Heart left ventricle (tissue), 16 donors: ENCODE measurements at regions not wholly inside any gene's neighbourhood (a gene's known extent, or its start where the extent isn't known, plus 50 kb on each side); places are given as distances from the start of the nearest gene placed in this dataset.

Experiments used
- ATAC-seq, 4 donors: fragments of 200-7000 bp; cut with Tn5 transposase; one replicate each; pipeline ENCODE4 v1.9.1; 2020 to 2022; ENCODE audit warnings: moderate library complexity in 4 of 4, mild to moderate bottlenecking in 3 of 4, moderate number of reproducible peaks in 1 of 4
- DNase-seq, 5 donors: peaks; one replicate each; pipeline ENCODE4 v3.0.0-alpha.2; 2020
- H3K27ac ChIP-seq, 12 donors: fragments of 200-600 bp; sonication (generic) in 4 of 12; one replicate each; pipeline versions ENCODE4 v1.5.0 to v1.8.0; 2016 to 2022; ENCODE audit warnings: mild to moderate bottlenecking in 2 of 12
- H3K27me3 ChIP-seq, 9 donors: fragments of 200-600 bp; sonication (generic) in 2 of 9; one replicate each; pipeline versions ENCODE4 v1.5.1 to v1.8.0; 2016 to 2022; ENCODE audit warnings: mild to moderate bottlenecking in 3 of 9
- H3K36me3 ChIP-seq, 9 donors: fragments of 200-600 bp; sonication (generic) in 2 of 9; one replicate each; pipeline versions ENCODE4 v1.5.0 to v1.8.0; 2018 to 2022; ENCODE audit warnings: mild to moderate bottlenecking in 2 of 9
- H3K4me1 ChIP-seq, 12 donors: fragments of 200-600 bp; sonication (generic) in 4 of 12; one replicate each; pipeline versions ENCODE4 v1.5.0 to v1.8.0; 2016 to 2022; ENCODE audit warnings: mild to moderate bottlenecking in 3 of 12
- H3K4me3 ChIP-seq, 12 donors: fragments of 200-600 bp; sonication (generic) in 4 of 12; one replicate each; pipeline versions ENCODE4 v1.5.0 to v1.8.0; 2017 to 2022; ENCODE audit warnings: mild to moderate bottlenecking in 9 of 12, moderate library complexity in 4 of 12
- H3K9me3 ChIP-seq, 12 donors: fragments of 200-600 bp; sonication (generic) in 4 of 12; one replicate each; pipeline versions ENCODE4 v1.5.0 to v1.8.0; 2016 to 2022; ENCODE audit warnings: mild to moderate bottlenecking in 1 of 12
- POLR2A ChIP-seq, 2 donors: fragments of 450-650 bp; IDR thresholded peaks; one replicate each; pipeline ENCODE4 v1.6.1; 2017; ENCODE audit warnings: antibody characterized with exemption in 2 of 2, mild to moderate bottlenecking in 2 of 2, moderate library complexity in 2 of 2
- WGBS, 4 donors: extraction: QIAGEN DNeasy Blood & Tissue Kit in 2 of 4; methylation state at CpG; one replicate each; pipeline versions ENCODE4 v1.1.5 to v1.1.7; 2013 to 2018; 5-methylcytosine and 5-hydroxymethylcytosine counted together
- intact Hi-C, 10 donors: fragments of 100-400 bp; cut with DNase I; formaldehyde crosslinking; loops; one replicate each; pipeline versions ENCODE4 v1.11.1 to v1.14.2; 2022
- TF ChIP-seq, protein P1 (sequence below), 12 donors: fragments of 200-600 bp; sonication (generic) in 4 of 12; IDR thresholded peaks; one replicate each; pipeline versions ENCODE4 v1.5.0 to v1.8.0; 2018 to 2022; ENCODE audit warnings: antibody characterized with exemption in 12 of 12, mild to moderate bottlenecking in 5 of 12
- donor health status: ischemic (EF 13 %, LVEDD 7.1; RV severe dilation, severe dysfunction).
- donor health status: healthy with polysubstance abuse.
- donor health status: DM: no; HTN: yes; CAD: no.
- donor health status: DM: no; HTN: no; CAD: no.
- donor health status: ischemic (EF 25% LVEDD 6.9; RV normal size, moderate dysfunction).
- donor health status: ischemic (EF 25% LVEDD 5.7; RV mildly dilated, moderate dysfunction).
- donor health status: healthy.
- donor health status: DM: yes; HTN: yes; CAD: no.
- donor health status: ischemic (EF 35%, LVEDD 5.7; RV mildly dilated, moderate dysfunction).
- donor health status: nonischemic (EF 11% LVEDD 7.7; RV severe dilation, severe dysfunction).
- donor health status: DM: yes; HTN: yes; CAD: no.
- donor health status: PGD.
- donor health status: ischemic (EF 29% LVEDD 5.4; RV normal size, mild dysfunction).
- donor health status: nonischemic (EF 23%, LVEDD 6.1; RV moderate dilation, normal function).

DNA sequence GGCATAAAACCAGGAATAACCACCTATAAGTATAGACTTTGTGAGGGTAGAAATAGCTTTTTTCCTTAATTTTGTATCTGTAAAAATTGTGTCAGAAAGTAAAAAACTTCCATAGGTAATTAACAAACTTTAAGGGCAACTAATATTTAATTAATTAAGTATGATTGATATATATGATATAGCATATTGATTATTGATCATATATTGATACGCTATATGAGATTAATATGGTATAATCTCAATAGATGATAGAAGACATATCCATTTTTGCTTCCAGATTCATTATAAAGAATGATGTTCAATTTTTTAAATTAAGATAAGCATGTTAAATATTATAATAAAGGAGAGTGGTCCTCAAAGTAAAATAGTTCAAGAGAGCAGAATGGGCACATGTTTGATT, 99.3 kb upstream of the VAV3 start:
- H3K27me3 ChIP-seq = no peaks in the 10 kb centered on the region
- no peak overlapping the region for H3K4me3 ChIP-seq
- ATAC-seq (no peak), DNase-seq (no peak)
- H3K36me3 ChIP-seq = no peaks in the 10 kb centered on the region
- H3K9me3 ChIP-seq = peaks cover 0 to 19% (median 5%) of the 10 kb centered on the region in 12 donors
- H3K4me1 ChIP-seq = peaks cover 0 to 25% (median 0%) of the 10 kb centered on the region in 12 donors
- intact Hi-C loops = loop anchor here in 1 of 10 donors (2.0 kb wide), 1 partner anchor 15 kb away; no protein-coding TSS in a partner anchor
- WGBS, 4 donors = 48 to 98% (median 97%) methylated on average over 1 of the region's 1 CpG
- TF ChIP-seq, protein P1, sequence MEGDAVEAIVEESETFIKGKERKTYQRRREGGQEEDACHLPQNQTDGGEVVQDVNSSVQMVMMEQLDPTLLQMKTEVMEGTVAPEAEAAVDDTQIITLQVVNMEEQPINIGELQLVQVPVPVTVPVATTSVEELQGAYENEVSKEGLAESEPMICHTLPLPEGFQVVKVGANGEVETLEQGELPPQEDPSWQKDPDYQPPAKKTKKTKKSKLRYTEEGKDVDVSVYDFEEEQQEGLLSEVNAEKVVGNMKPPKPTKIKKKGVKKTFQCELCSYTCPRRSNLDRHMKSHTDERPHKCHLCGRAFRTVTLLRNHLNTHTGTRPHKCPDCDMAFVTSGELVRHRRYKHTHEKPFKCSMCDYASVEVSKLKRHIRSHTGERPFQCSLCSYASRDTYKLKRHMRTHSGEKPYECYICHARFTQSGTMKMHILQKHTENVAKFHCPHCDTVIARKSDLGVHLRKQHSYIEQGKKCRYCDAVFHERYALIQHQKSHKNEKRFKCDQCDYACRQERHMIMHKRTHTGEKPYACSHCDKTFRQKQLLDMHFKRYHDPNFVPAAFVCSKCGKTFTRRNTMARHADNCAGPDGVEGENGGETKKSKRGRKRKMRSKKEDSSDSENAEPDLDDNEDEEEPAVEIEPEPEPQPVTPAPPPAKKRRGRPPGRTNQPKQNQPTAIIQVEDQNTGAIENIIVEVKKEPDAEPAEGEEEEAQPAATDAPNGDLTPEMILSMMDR (IDR thresholded peaks at IDR 0.05) = no peak
- no peak for TF ChIP-seq POLR2A (IDR thresholded peaks at IDR 0.05)
- peak overlapping the region in 1 of 12 donors; percentile 60 for H3K27ac ChIP-seq

DNA sequence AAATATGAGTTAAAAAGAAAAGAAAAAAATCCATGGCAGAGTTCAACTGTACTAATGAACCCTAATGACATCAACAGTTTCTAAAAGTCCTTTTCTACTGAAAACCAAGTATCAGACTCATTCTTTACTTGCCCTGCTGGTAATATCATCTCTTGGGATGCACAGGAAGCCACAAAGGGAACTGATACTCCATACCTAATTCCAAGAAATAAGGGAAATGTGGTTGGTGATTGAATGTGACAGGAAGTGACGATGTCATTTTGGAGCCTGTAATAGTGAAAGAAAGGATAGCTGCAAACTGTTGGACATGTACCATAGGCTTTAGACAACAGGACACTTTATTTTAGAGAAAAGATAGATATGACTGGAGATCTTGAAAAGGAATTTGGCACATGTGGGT, 98.7 kb upstream of the VAV3 start:
- Histone ChIP-seq H3K9me3 (peaks cover 0 to 19% (median 5%) of the 10 kb centered on the region in 12 donors), H3K36me3 (no peaks in the 10 kb centered on the region), H3K27me3 (no peaks in the 10 kb centered on the region), H3K27ac (peak overlapping the region in 1 of 12 donors; percentile 72), H3K4me1 (peaks cover 0 to 25% (median 0%) of the 10 kb centered on the region in 12 donors), H3K4me3 (no peak overlapping the region)
- ATAC-seq = peak in 1 of 4 donors; percentile 59
- TF ChIP-seq, protein P1 (IDR thresholded peaks at IDR 0.05) = no peak
- no peak for TF ChIP-seq POLR2A (IDR thresholded peaks at IDR 0.05)
- intact Hi-C loops = loop anchor here in 1 of 10 donors (2.0 kb wide), 1 partner anchor 15 kb away; no protein-coding TSS in a partner anchor
- WGBS, 4 donors = 36 to 73% (median 71%) methylated on average over 1 of the region's 1 CpG
- DNase-seq = no peak

DNA sequence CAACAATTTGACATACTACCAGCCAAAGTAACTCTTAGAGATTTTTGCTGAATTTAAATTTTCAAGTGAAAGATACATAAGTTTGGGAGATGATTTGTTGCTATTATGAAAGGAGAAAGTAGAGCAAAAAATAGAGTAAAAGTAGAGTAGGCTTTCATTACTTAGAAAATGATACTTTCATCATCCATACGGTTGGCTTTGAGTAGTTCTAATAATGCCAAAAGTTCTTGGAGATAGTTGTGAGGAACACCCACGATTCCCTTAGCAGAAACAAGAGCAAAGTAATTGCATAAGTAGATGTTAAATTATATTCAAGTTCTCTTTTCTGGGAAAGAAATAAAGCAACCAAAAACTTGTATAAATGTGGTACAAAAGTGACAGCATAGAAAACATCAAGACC, 95.0 kb upstream of the VAV3 start:
- Histone ChIP-seq H3K36me3 (no peaks in the 10 kb centered on the region), H3K27me3 (no peaks in the 10 kb centered on the region), H3K9me3 (peaks cover 0 to 19% (median 5%) of the 10 kb centered on the region in 12 donors), H3K27ac (peak overlapping the region in 2 of 12 donors; percentile 15 to 65), H3K4me1 (peaks cover 0 to 51% (median 0%) of the 10 kb centered on the region in 12 donors), H3K4me3 (no peak overlapping the region)
- intact Hi-C loops = loop anchor here in 2 of 10 donors (10.0 kb wide), 2 partner anchors 55 to 95 kb away; partner anchors contain the start of gene VAV3 (in 1 of the 2)
- DNase-seq (no peak), ATAC-seq (peak in 2 of 4 donors; percentile 11 to 42)
- TF ChIP-seq POLR2A (IDR thresholded peaks at IDR 0.05) = no peak
- TF ChIP-seq, protein P1 (IDR thresholded peaks at IDR 0.05) = no peak
- 33 to 69% (median 60%) methylated on average over 2 of the region's 2 CpGs for WGBS, 4 donors

DNA sequence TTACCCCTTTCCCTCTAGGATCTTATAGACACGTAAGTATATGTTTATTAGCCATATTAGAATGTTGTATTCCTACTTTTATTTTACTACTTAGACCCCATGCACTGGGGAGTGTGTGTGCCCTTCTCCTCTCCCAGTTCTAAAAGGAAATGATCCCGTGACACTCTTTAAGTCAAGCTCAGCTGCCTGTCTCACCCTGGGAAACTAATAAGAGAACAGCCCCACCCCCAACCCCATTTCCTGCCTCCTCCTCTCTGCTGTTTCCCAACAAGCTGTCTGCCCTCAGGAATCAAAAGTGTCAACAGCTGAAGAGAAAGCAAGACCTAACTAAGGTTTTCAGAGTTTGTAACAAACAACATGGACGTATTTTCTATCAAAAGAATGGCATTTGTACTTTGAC, 92.6 kb upstream of the VAV3 start:
- DNase-seq = peak in 4 of 5 donors; percentile 53 to 66 (median 57)
- WGBS, 4 donors = 56 to 66% (median 59%) methylated on average over 3 of the region's 3 CpGs
- TF ChIP-seq POLR2A (IDR thresholded peaks at IDR 0.05) = no peak
- TF ChIP-seq, protein P1 (IDR thresholded peaks at IDR 0.05) = no peak
- H3K4me3 ChIP-seq = no peak overlapping the region
- H3K27ac ChIP-seq = peak overlapping the region in 2 of 12 donors; percentile 9 to 76
- H3K9me3 ChIP-seq = peaks cover 0 to 14% (median 5%) of the 10 kb centered on the region in 12 donors
- ATAC-seq = peak in 3 of 4 donors; percentile 61 to 73 (median 65)
- intact Hi-C loops = loop anchor here in 2 of 10 donors (10.0 kb wide), 2 partner anchors 57 to 93 kb away; partner anchors contain the start of gene VAV3 (in 1 of the 2)
- no peaks in the 10 kb centered on the region for H3K36me3 ChIP-seq
- no peaks in the 10 kb centered on the region for H3K27me3 ChIP-seq
- H3K4me1 ChIP-seq = peaks cover 0 to 69% (median 2%) of the 10 kb centered on the region in 12 donors
